ENCODE measurements at regions not wholly inside any gene's neighbourhood (a gene's known extent, or its start where the extent isn't known, plus 50 kb on each side); places are given as distances from the start of the nearest gene placed in this dataset.

DNA sequence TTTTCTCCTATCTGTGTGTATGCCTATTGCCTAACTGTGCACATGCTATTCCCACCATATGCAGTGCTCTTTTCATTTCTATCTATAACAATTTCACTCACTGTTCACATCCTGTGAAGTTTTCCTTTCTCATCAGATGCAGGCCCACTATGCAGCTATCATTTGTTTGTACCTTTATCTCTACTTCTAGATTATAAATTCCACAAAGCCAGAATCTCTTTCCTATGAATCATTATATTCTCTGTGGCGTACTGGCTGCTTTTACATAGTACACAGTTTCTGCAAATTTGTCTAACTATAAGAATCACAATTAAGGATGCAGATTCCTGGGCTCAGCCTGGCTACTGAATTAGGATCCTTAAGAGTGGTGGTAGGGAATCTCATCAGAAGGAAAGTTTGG is 600.8 kb upstream of the ARRDC3 start:
- DNase-seq (ENCODE audit: low read depth) = no peak
- H3K4me3 ChIP-seq (ENCODE audit: low read depth, low read length) = no peak overlapping the region
- TF ChIP-seq, protein P1, sequence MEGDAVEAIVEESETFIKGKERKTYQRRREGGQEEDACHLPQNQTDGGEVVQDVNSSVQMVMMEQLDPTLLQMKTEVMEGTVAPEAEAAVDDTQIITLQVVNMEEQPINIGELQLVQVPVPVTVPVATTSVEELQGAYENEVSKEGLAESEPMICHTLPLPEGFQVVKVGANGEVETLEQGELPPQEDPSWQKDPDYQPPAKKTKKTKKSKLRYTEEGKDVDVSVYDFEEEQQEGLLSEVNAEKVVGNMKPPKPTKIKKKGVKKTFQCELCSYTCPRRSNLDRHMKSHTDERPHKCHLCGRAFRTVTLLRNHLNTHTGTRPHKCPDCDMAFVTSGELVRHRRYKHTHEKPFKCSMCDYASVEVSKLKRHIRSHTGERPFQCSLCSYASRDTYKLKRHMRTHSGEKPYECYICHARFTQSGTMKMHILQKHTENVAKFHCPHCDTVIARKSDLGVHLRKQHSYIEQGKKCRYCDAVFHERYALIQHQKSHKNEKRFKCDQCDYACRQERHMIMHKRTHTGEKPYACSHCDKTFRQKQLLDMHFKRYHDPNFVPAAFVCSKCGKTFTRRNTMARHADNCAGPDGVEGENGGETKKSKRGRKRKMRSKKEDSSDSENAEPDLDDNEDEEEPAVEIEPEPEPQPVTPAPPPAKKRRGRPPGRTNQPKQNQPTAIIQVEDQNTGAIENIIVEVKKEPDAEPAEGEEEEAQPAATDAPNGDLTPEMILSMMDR (conservative IDR thresholded peaks at IDR 0.05; ENCODE audit: low read depth, low read length) = no peak

DNA sequence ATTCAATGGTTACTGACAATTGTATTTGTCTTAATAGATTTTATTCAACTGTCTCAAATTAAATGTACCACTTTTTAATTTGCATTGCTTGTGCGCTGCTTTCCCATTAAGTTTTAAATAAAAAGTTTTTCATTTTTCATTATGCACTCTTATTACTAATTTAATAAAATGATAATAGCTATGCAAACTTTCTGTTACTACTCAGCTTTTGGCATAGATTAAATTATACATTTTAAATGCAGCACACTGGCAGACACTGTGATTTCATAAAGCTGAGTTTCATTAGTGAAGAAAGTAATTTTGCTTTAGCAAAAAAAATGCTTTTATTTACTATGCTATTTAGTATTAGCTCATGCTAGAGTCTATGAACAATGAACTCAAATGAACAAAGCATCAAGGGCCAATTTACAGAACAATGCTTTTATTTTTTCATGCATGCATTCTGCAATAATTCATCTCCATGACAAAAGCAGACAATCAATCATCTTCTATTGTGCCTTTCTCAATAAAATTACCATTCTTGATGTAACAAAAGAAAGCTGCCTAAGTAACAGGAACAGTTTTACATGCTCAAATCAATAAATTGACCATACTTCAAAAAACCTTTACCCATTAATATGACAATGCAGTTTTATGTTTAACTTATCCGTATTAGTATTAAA is 595.2 kb upstream of the ARRDC3 start:
- no peak for DNase-seq (ENCODE audit: low read depth)
- H3K4me3 ChIP-seq (ENCODE audit: low read depth, low read length) = no peak overlapping the region
- TF ChIP-seq, protein P1 (conservative IDR thresholded peaks at IDR 0.05; ENCODE audit: low read depth, low read length) = no peak

DNA sequence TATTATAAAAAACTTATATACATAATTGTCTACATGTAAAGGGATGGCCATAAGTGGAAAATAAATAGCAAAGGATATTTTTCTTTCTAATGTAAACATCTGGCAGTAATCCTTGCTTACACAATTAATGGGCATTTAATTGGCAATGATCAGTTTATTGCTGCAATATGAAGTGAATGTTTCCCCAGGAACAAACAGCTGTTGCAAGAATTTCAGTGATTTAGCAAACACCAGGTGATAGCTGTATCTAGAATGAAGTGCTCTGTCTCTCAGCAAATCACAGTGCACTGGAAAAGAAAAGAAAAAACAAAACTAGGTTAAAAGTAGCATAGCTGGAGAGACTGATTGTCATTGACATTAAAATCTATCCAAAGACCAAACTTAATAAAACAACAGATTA is 594.5 kb upstream of the ARRDC3 start:
- no peak overlapping the region for H3K4me3 ChIP-seq (ENCODE audit: low read depth, low read length)
- DNase-seq (ENCODE audit: low read depth) = no peak
- TF ChIP-seq, protein P1 (conservative IDR thresholded peaks at IDR 0.05; ENCODE audit: low read depth, low read length) = no peak

DNA sequence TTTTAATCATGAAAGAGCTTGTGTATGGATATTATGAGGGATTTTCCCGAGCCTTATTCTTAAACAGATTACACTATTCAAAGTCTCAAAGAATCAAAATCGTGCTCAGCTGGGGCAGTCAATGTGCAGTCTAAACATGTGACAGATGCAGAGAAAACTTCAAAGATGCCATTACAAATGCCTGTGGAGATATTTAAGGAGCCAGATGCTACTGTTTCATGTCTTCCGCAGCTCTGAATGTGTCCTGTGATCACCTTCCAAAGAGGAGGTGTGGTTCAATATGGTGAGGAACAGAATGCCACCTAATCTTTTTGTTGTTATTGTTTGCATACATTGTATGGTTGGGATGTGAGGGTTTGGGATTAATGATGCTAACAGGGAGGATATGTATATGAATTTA is 593.3 kb upstream of the ARRDC3 start:
- TF ChIP-seq, protein P1 (conservative IDR thresholded peaks at IDR 0.05; ENCODE audit: low read depth, low read length) = no peak
- H3K4me3 ChIP-seq (ENCODE audit: low read depth, low read length) = no peak overlapping the region
- DNase-seq (ENCODE audit: low read depth) = no peak

DNA sequence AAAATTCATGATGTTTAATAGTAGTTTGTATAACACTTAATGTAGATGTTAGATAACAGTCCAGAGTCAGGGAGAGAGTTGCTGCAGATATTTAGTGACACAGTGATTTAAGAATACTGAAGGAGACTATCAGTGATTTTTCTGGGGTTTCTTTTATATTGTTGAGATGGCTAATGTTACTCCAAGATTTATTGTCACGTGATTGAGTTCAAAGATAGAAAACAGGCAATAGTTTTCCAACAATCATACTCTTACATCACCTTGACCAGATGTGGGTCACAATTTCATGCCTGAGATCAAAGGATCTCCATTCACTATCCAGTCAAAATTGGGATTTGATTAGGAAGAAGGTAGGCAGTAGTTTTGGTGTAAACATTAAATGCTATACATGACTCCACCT is 580.0 kb upstream of the ARRDC3 start:
- no peak overlapping the region for H3K4me3 ChIP-seq (ENCODE audit: low read depth, low read length)
- no peak for DNase-seq (ENCODE audit: low read depth)
- TF ChIP-seq, protein P1 (conservative IDR thresholded peaks at IDR 0.05; ENCODE audit: low read depth, low read length) = no peak

DNA sequence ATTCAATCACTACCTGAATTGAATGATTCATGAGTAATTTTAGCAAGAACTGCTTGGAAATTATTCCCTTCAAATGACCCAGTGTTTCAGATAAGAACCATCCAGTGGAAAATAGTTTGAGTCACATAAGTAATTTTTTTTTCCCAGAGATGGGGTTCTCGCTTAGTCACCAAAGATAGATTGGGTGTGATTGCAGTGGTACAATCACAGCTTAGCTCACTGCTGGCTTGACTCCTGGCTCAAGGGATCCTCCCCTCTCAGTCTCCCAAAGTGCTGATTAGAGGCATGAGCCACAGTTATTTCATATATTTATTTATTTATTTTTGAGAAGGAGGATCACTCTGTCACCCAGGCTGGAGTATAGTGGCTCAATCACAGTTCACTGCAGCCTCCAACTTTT is 574.5 kb upstream of the ARRDC3 start:
- no peak overlapping the region for H3K4me3 ChIP-seq (ENCODE audit: low read depth, low read length)
- TF ChIP-seq, protein P1 (conservative IDR thresholded peaks at IDR 0.05; ENCODE audit: low read depth, low read length) = no peak
- no peak for DNase-seq (ENCODE audit: low read depth)

DNA sequence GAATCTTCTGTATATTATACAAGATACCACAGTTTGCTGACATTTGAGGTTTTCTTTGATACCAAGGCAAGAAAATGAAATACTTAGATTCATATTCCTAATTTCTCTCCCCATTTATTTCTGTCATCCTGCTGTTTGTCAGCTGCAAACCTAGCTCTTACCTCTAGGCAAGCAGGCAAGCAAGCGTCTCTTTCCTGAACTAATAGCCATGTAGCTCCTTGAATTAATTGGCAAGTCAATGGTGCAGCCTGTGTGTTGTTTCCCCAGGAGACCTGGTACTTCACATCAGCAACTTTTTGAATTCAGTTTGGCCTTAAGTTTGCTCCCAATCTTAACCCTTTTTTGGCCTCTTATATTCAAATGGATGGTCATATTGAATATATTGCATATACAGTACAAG is 573.6 kb upstream of the ARRDC3 start:
- TF ChIP-seq, protein P1 (conservative IDR thresholded peaks at IDR 0.05; ENCODE audit: low read depth, low read length) = no peak
- no peak for DNase-seq (ENCODE audit: low read depth)
- no peak overlapping the region for H3K4me3 ChIP-seq (ENCODE audit: low read depth, low read length)

All from epithelial cell of proximal tubule (primary cell).